SK-MEL-5 (cell line): ENCODE measurements at regions not wholly inside any gene's neighbourhood (a gene's known extent, or its start where the extent isn't known, plus 50 kb on each side); places are given as distances from the start of the nearest gene placed in this dataset.

Experiments
- DNase-seq: peaks from one replicate; pipeline ENCODE4 v3.0.0-alpha.2; 2016; ENCODE audit warnings: low read depth, low spot score
- in situ Hi-C: cut with HindIII; loops from 2 replicates; pipeline ENCODE4 v1.10.0; 2016; ENCODE audit warnings: low sequenced_read_pairs, high pct_unique_total_duplicates, low pct_unique_long_range_greater_than_20kb

- DNase-seq: no peak
- in situ Hi-C loops: no loop called here
Observed at GRCh38 chr2:122100346-122100745, 344.9 kb downstream of the TSN start.

GRCh38 chr2:122100756-122101155 is 345.3 kb downstream of the TSN start:
- in situ Hi-C loops: no loop called here
- DNase-seq: no peak

GRCh38 chr2:122101319-122101718 is 345.9 kb downstream of the TSN start:
- in situ Hi-C loops: no loop called here
- no peak for DNase-seq

GRCh38 chr2:122105171-122105876 is 349.9 kb downstream of the TSN start:
- in situ Hi-C loops: no loop called here
- no peak for DNase-seq

- peak; percentile 14 for DNase-seq
- in situ Hi-C loops: no loop called here
Observed at GRCh38 chr2:122105877-122106206, 350.4 kb downstream of the TSN start.

- no peak for DNase-seq
- in situ Hi-C loops: no loop called here
Observed at GRCh38 chr2:122108186-122108585, 352.7 kb downstream of the TSN start.

- peak; percentile 36 for DNase-seq
- in situ Hi-C loops: no loop called here
Observed at GRCh38 chr2:122112216-122113005, 357.0 kb downstream of the TSN start.

- in situ Hi-C loops: no loop called here
- no peak for DNase-seq
Observed at GRCh38 chr2:122114421-122114820, 359.0 kb downstream of the TSN start.

GRCh38 chr2:122117371-122117770 is 361.9 kb downstream of the TSN start:
- DNase-seq: no peak
- in situ Hi-C loops: no loop called here

GRCh38 chr2:122129399-122129798 is 373.9 kb downstream of the TSN start:
- in situ Hi-C loops: no loop called here
- DNase-seq: no peak

- in situ Hi-C loops: no loop called here
- no peak for DNase-seq
Observed at GRCh38 chr2:122132147-122132691, 376.8 kb downstream of the TSN start.

GRCh38 chr2:122135021-122135937 is 379.8 kb downstream of the TSN start:
- DNase-seq: peak; percentile 27
- in situ Hi-C loops: no loop called here

GRCh38 chr2:122136056-122136455 is 380.6 kb downstream of the TSN start:
- DNase-seq: peak; percentile 62
- in situ Hi-C loops: no loop called here

GRCh38 chr2:122138561-122138960 is 383.1 kb downstream of the TSN start:
- no peak for DNase-seq
- in situ Hi-C loops: no loop called here

GRCh38 chr2:122139739-122140420 is 384.4 kb downstream of the TSN start:
- in situ Hi-C loops: no loop called here
- DNase-seq: no peak

GRCh38 chr2:122144884-122145283 is 389.4 kb downstream of the TSN start:
- in situ Hi-C loops: no loop called here

GRCh38 chr2:122145856-122146255 is 390.4 kb downstream of the TSN start:
- DNase-seq: no peak
- in situ Hi-C loops: no loop called here

More at GRCh38 chr2:122144884-122145283, 389.4 kb downstream of the TSN start:
- no peak for DNase-seq
